Mammary epithelial cell (primary cell): ENCODE measurements at regions not wholly inside any gene's neighbourhood (a gene's known extent, or its start where the extent isn't known, plus 50 kb on each side); places are given as distances from the start of the nearest gene placed in this dataset.

Experiments
- CTCF ChIP-seq, 2 donors: IDR thresholded peaks in 1 of 2; conservative IDR thresholded peaks in 1 of 2; 2 replicates each; pipeline ENCODE4 v1.5.1; 2011 to 2012; ENCODE audit warnings: inconsistent platforms in 2 of 2, low read length in 2 of 2, mild to moderate bottlenecking in 2 of 2, control low read depth in 1 of 2, low read depth in 1 of 2; ENCODE audit not compliant: insufficient read depth in 1 of 2; ENCODE audit errors: extremely low read depth in 1 of 2
- EZH2 ChIP-seq: IDR thresholded peaks from 2 replicates; pipeline ENCODE4 v1.6.1; 2012; ENCODE audit warnings: low read length, inconsistent platforms, borderline replicate concordance

GRCh38 chr16:64580558-64580957, 541.3 kb downstream of the CDH11 start:
- TF ChIP-seq CTCF (conservative IDR thresholded peaks at IDR 0.05 in 1 of 2, IDR thresholded peaks at IDR 0.05 in 1 of 2; ENCODE audit: extremely low read depth in 1 of 2, insufficient read depth in 1 of 2, low read depth in 1 of 2, low read length in 2 of 2) (no peak), EZH2 (no peak)
